HCT116 (cell line): ENCODE measurements at regions not wholly inside any gene's neighbourhood (a gene's known extent, or its start where the extent isn't known, plus 50 kb on each side); places are given as distances from the start of the nearest gene placed in this dataset.

Experiments used
- ATAC-seq: fragments of 200-7000 bp; cut with Tn5 transposase; 2 replicates; pipeline ENCODE4 v1.9.1; 2020; ENCODE audit warnings: mild to moderate bottlenecking, moderate library complexity
- BruUV-seq: library from RNA; stranded (reverse); fragments of 400-500 nt; replicated peaks from 2 replicates; lab custom pipeline; 2021; lab: Mats Ljungman, UMichigan
- CTCF ChIA-PET: fragments of 300-600 bp; sonication (Branson Sonifier 250); formaldehyde crosslinking; loops from one replicate; lab custom pipeline; 2021; ENCODE audit warnings: antibody characterized with exemption; lab: Charles Lee
- POLR2A ChIA-PET: fragments of 300-600, 350-600 bp; sonication (Branson Sonifier 250); formaldehyde crosslinking; loops from one replicate; lab custom pipeline; 2021; ENCODE audit warnings: antibody characterized with exemption; lab: Charles Lee
- RAD21 ChIA-PET, 2 experiments: fragments of 300-600 bp; sonication (Branson Sonifier 250); formaldehyde crosslinking; loops; one replicate each; lab custom pipeline; 2023; ENCODE audit warnings: low total read pairs in 2 of 2; ENCODE audit not compliant: uncharacterized antibody in 2 of 2, unreplicated experiment in 2 of 2, low non-redundant PET in 1 of 2; lab: Charles Lee
- DNase-seq: peaks from one replicate; pipeline ENCODE4 v3.0.0-alpha.2; 2010; ENCODE audit warnings: low read depth, low spot score
- H2AFZ ChIP-seq: fragments of 200-600 bp; shearing (Covaris generic), sonication (generic); 2 replicates; pipeline ENCODE4 v1.6.1; 2017; ENCODE audit warnings: low read depth, mixed run types, mixed read lengths, antibody characterized with exemption, low read length; ENCODE audit not compliant: poor library complexity, severe bottlenecking
- H3K27ac ChIP-seq: 2 replicates; pipeline ENCODE4 v1.5.1; 2012; ENCODE audit warnings: low read depth, low read length
- H3K27me3 ChIP-seq: fragments of 200-600 bp; sonication (generic); 2 replicates; pipeline ENCODE4 v1.6.1; 2016; ENCODE audit warnings: mixed run types, low read length, mixed read lengths; ENCODE audit not compliant: insufficient read depth
- H3K36me3 ChIP-seq, 2 experiments: fragments of 200-500 bp in 1 of 2; fragments of 200-600 bp in 1 of 2; sonication (Bioruptor generic) in 1 of 2; sonication (generic) in 1 of 2; 2 replicates each; pipeline versions ENCODE4 v1.5.1 to v1.6.1; 2014 to 2016; ENCODE audit warnings: low read length in 2 of 2, inconsistent platforms in 1 of 2, mixed read lengths in 1 of 2, mixed run types in 1 of 2; ENCODE audit not compliant: insufficient read depth in 2 of 2, control insufficient read depth in 1 of 2
- H3K4me1 ChIP-seq, 2 experiments: fragments of 200-600 bp in 1 of 2; sonication (generic) in 1 of 2; 2 replicates each; pipeline versions ENCODE4 v1.5.1 to v1.6.1; 2012 to 2017; ENCODE audit warnings: low read length in 2 of 2, inconsistent platforms in 1 of 2, mild to moderate bottlenecking in 1 of 2, mixed read lengths in 1 of 2, mixed run types in 1 of 2, moderate library complexity in 1 of 2; ENCODE audit not compliant: insufficient read depth in 2 of 2, control insufficient read depth in 1 of 2
- H3K4me2 ChIP-seq: fragments of 200-600 bp; sonication (generic); 2 replicates; pipeline ENCODE4 v1.6.1; 2017; ENCODE audit warnings: mixed run types, low read length, mixed read lengths
- H3K4me3 ChIP-seq, 2 experiments: fragments of 200-600 bp in 1 of 2; sonication (generic) in 1 of 2; replicated peaks in 1 of 2; 2 replicates each; pipeline ENCODE4 v1.5.1; 2011 to 2016; ENCODE audit warnings: low read length in 2 of 2, control low read depth in 1 of 2, low read depth in 1 of 2, mild to moderate bottlenecking in 1 of 2, mixed read lengths in 1 of 2, mixed run types in 1 of 2
- H3K79me2 ChIP-seq: fragments of 200-600 bp; sonication (generic); 2 replicates; pipeline ENCODE4 v1.6.1; 2017; ENCODE audit warnings: mild to moderate bottlenecking, mixed run types, low read length, moderate library complexity, mixed read lengths; ENCODE audit not compliant: insufficient read depth
- H3K9ac ChIP-seq: fragments of 200-600 bp; sonication (generic); 2 replicates; pipeline ENCODE4 v1.6.1; 2016; ENCODE audit warnings: low read length, mixed read lengths
- H3K9me2 ChIP-seq: fragments of 200-600 bp; sonication (generic), shearing (Covaris generic); 2 replicates; pipeline ENCODE4 v1.6.1; 2017; ENCODE audit warnings: mixed run types, mild to moderate bottlenecking, moderate library complexity; ENCODE audit not compliant: insufficient read depth
- H3K9me3 ChIP-seq, 2 experiments: fragments of 200-500 bp in 1 of 2; fragments of 200-600 bp in 1 of 2; sonication (Bioruptor generic) in 1 of 2; sonication (generic) in 1 of 2; 2 replicates each; pipeline ENCODE4 v1.6.1; 2014 to 2017; ENCODE audit warnings: low read length in 2 of 2, mixed read lengths in 2 of 2, inconsistent platforms in 1 of 2, low read depth in 1 of 2, mild to moderate bottlenecking in 1 of 2, mixed run types in 1 of 2, moderate library complexity in 1 of 2; ENCODE audit not compliant: control insufficient read depth in 1 of 2, insufficient read depth in 1 of 2
- H4K20me1 ChIP-seq: fragments of 200-600 bp; sonication (generic), shearing (Covaris generic); 2 replicates; pipeline ENCODE4 v1.6.1; 2017; ENCODE audit warnings: mixed run types, mild to moderate bottlenecking, moderate library complexity; ENCODE audit not compliant: insufficient read depth
- CEBPB ChIP-seq: IDR thresholded peaks from 2 replicates; pipeline ENCODE4 v1.6.1; 2012; ENCODE audit warnings: low read depth
- CTCF ChIP-seq, 3 experiments: fragments of 200-600 bp in 1 of 3; sonication (generic) in 1 of 3; IDR thresholded peaks in 2 of 3; conservative IDR thresholded peaks in 1 of 3; 2 replicates each; pipeline ENCODE4 v1.5.1; 2012 to 2017; ENCODE audit warnings: low read depth in 2 of 3, low read length in 2 of 3, antibody characterized with exemption in 1 of 3, borderline replicate concordance in 1 of 3, control low read depth in 1 of 3, mild to moderate bottlenecking in 1 of 3, mixed read lengths in 1 of 3, mixed run types in 1 of 3, moderate library complexity in 1 of 3; ENCODE audit not compliant: insufficient read depth in 1 of 3
- EZH2phosphoT487 ChIP-seq: fragments of 200-600 bp; IDR thresholded peaks from 2 replicates; pipeline ENCODE4 v1.6.1; 2018; ENCODE audit warnings: antibody characterized with exemption, borderline replicate concordance
- POLR2A ChIP-seq: IDR thresholded peaks from 2 replicates; pipeline ENCODE4 v1.7.0; 2011; ENCODE audit warnings: borderline replicate concordance; ENCODE audit not compliant: insufficient read depth, insufficient read length; ENCODE audit errors: extremely low read depth
- POLR2AphosphoS5 ChIP-seq: IDR thresholded peaks from 2 replicates; pipeline ENCODE4 v1.6.1; 2011; ENCODE audit warnings: mild to moderate bottlenecking, low read depth, low read length, moderate library complexity
- SRF ChIP-seq: IDR thresholded peaks from 2 replicates; pipeline ENCODE4 v1.6.1; 2012; ENCODE audit warnings: low read depth
- TCF7L2 ChIP-seq: IDR thresholded peaks from 2 replicates; pipeline ENCODE4 v1.7.0; 2011; ENCODE audit warnings: borderline replicate concordance, inconsistent platforms; ENCODE audit not compliant: insufficient read depth, insufficient read length; ENCODE audit errors: extremely low read depth
- YY1 ChIP-seq: IDR thresholded peaks from 2 replicates; pipeline ENCODE4 v1.6.1; 2011; ENCODE audit warnings: low read length, low read depth, moderate library complexity, mild to moderate bottlenecking; ENCODE audit not compliant: insufficient replicate concordance; ENCODE audit errors: extremely low read depth
- intact Hi-C: fragments of 100-400 bp; cut with micrococcal nuclease; formaldehyde crosslinking; loops from 2 replicates; pipeline ENCODE4 v1.10.0; 2022
- TF ChIP-seq, protein P1 (sequence below): IDR thresholded peaks from 2 replicates; pipeline ENCODE4 v1.6.1; 2012

- no TSS peak for BruUV-seq
- Histone ChIP-seq H3K4me1 (no peaks in the 10 kb centered on the region), H3K4me2 (no peak overlapping the region), H2AFZ (no peak overlapping the region), H3K9me2 (no peaks in the 10 kb centered on the region), H3K36me3 (no peaks in the 10 kb centered on the region), H3K4me3 (no peak overlapping the region), H3K27ac (no peak overlapping the region), H3K9me3 (no peaks in the 10 kb centered on the region), H3K79me2 (no peaks in the 10 kb centered on the region), H3K9ac (no peak overlapping the region), H3K27me3 (no peaks in the 10 kb centered on the region), H4K20me1 (no peaks in the 10 kb centered on the region)
- intact Hi-C loops: no loop called here
- ChIA-PET CTCF (no interaction called here), POLR2A (no interaction called here), RAD21 (no interaction called here)
- ATAC-seq: no peak
- no peak for DNase-seq
- TF ChIP-seq POLR2A (no peak), CEBPB (no peak), SRF (no peak), POLR2AphosphoS5 (no peak), TCF7L2 (no peak), YY1 (no peak), EZH2phosphoT487 (no peak), CTCF (IDR thresholded peaks at IDR 0.05 in 2 of 3, conservative IDR thresholded peaks at IDR 0.05 in 1 of 3; ENCODE audit: borderline replicate concordance in 1 of 3, insufficient read depth in 1 of 3, low read depth in 2 of 3, low read length in 2 of 3) (no peak)
- TF ChIP-seq, protein P1, sequence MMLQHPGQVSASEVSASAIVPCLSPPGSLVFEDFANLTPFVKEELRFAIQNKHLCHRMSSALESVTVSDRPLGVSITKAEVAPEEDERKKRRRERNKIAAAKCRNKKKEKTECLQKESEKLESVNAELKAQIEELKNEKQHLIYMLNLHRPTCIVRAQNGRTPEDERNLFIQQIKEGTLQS: no peak
Observed at GRCh38 chr2:52539026-52539970, 1228.3 kb upstream of the CHAC2 start.
